ENCODE measurements at regions not wholly inside any gene's neighbourhood (a gene's known extent, or its start where the extent isn't known, plus 50 kb on each side); places are given as distances from the start of the nearest gene placed in this dataset.

- no peak for TF ChIP-seq CTCF (conservative IDR thresholded peaks at IDR 0.05)
- no peak for TF ChIP-seq ZFX (IDR thresholded peaks at IDR 0.05)
These were observed 1983.2 kb downstream of the EFNA5 start for GRCh38 chr5:105687493-105687892.
